ENCODE measurements at regions not wholly inside any gene's neighbourhood (a gene's known extent, or its start where the extent isn't known, plus 50 kb on each side); places are given as distances from the start of the nearest gene placed in this dataset.

- H4K8ac ChIP-seq (ENCODE audit: low read depth in 2 of 2, low read length in 2 of 2) = no peak overlapping the region
- no peak overlapping the region for H3K4ac ChIP-seq (ENCODE audit: low read depth, low read length)
- no peak overlapping the region for H2AFZ ChIP-seq (replicated peaks; ENCODE audit: low read length, poor library complexity)
- in situ Hi-C loops (cut with MboI; ENCODE audit: low sequenced_read_pairs) = no loop called here
- BruUV-seq (replicated peaks) = no TSS peak
- H3K4me1 ChIP-seq (ENCODE audit: control insufficient read depth, insufficient read depth, low read length) = 0 out of 2 replicates have a peak, but pooled peaks cover 2% of the 10 kb centered on the region
- H3K4me3 ChIP-seq (ENCODE audit: insufficient read depth, low read depth, low read length) = no peak overlapping the region
- no CpG with 5 or more reads among the region's 5 CpGs for WGBS, 2 experiments (ENCODE audit: extremely low coverage in 2 of 2, insufficient read length in 1 of 2)
- H3K27me3 ChIP-seq (ENCODE audit: control insufficient read depth, insufficient read depth, low read length) = no peaks in the 10 kb centered on the region
- H3K36me3 ChIP-seq (ENCODE audit: control insufficient read depth, insufficient read depth, low read length) = 0 out of 2 replicates have a peak, but pooled peaks cover 1% of the 10 kb centered on the region
- H2AK5ac ChIP-seq (ENCODE audit: low read depth, low read length) = no peak overlapping the region
- no peak overlapping the region for H2BK15ac ChIP-seq (ENCODE audit: low read depth, low read length)
- H3K18ac ChIP-seq (ENCODE audit: low read depth, low read length) = no peak overlapping the region
- H3K14ac ChIP-seq (replicated peaks; ENCODE audit: low read depth, low read length) = no peak overlapping the region
- dilution Hi-C loops (cut with HindIII; ENCODE audit: low sequenced_read_pairs, unreplicated experiment) = no loop called here
- POLR2A ChIA-PET (ENCODE audit: unreplicated experiment) = no interaction called here
- H4K20me1 ChIP-seq (ENCODE audit: insufficient read depth, low read length) = no peaks in the 10 kb centered on the region; the same call in 1 of the 2 replicates
- H3K23ac ChIP-seq (ENCODE audit: low read depth, low read length) = no peak overlapping the region
- H3K4me2 ChIP-seq (ENCODE audit: low read depth, low read length) = no peak overlapping the region
- no peaks in the 10 kb centered on the region for H3K9me1 ChIP-seq (ENCODE audit: insufficient read depth, low read length)
- no peak overlapping the region for H3K56ac ChIP-seq (ENCODE audit: extremely low read depth, insufficient read depth, low read length)
- CTCF ChIA-PET = no interaction called here
- no peak overlapping the region for H4K5ac ChIP-seq (ENCODE audit: low read depth, low read length)
- H3K27ac ChIP-seq (ENCODE audit: insufficient read depth, low read length) = no peak overlapping the region
- DNase-seq (no peak), ATAC-seq (ENCODE audit: low read depth) (no peak)
- H2BK5ac ChIP-seq (ENCODE audit: low read depth, low read length, poor library complexity, severe bottlenecking) = no peak overlapping the region
- TF ChIP-seq, protein P1, sequence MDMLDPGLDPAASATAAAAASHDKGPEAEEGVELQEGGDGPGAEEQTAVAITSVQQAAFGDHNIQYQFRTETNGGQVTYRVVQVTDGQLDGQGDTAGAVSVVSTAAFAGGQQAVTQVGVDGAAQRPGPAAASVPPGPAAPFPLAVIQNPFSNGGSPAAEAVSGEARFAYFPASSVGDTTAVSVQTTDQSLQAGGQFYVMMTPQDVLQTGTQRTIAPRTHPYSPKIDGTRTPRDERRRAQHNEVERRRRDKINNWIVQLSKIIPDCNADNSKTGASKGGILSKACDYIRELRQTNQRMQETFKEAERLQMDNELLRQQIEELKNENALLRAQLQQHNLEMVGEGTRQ (IDR thresholded peaks at IDR 0.05; ENCODE audit: low read depth, low read length) = no peak
- TF ChIP-seq MAFK (IDR thresholded peaks at IDR 0.05; ENCODE audit: low read depth, low read length) (no peak), MAZ (IDR thresholded peaks at IDR 0.05; ENCODE audit: borderline replicate concordance, low read depth, low read length) (no peak), FOS (IDR thresholded peaks at IDR 0.05; ENCODE audit: low read depth, low read length) (no peak), RAD21 (IDR thresholded peaks at IDR 0.05; ENCODE audit: low read length) (no peak), NFE2L2 (IDR thresholded peaks at IDR 0.05; ENCODE audit: low read depth, low read length) (no peak), POLR2A (IDR thresholded peaks at IDR 0.05; ENCODE audit: low read depth, low read length) (no peak), SMC3 (IDR thresholded peaks at IDR 0.05; ENCODE audit: low read depth, low read length) (no peak), CTCF (conservative IDR thresholded peaks at IDR 0.05; ENCODE audit: low read depth, low read length) (no peak), CHD1 (IDR thresholded peaks at IDR 0.05; ENCODE audit: low read depth, low read length) (no peak), BHLHE40 (IDR thresholded peaks at IDR 0.05; ENCODE audit: low read depth, low read length) (no peak), RFX5 (IDR thresholded peaks at IDR 0.05; ENCODE audit: low read depth, low read length) (no peak), MXI1 (IDR thresholded peaks at IDR 0.05; ENCODE audit: borderline replicate concordance, low read depth, low read length) (no peak), CEBPB (IDR thresholded peaks at IDR 0.05; ENCODE audit: low read depth, low read length) (no peak), RCOR1 (IDR thresholded peaks at IDR 0.05; ENCODE audit: insufficient replicate concordance, low read length) (no peak)
- TF ChIP-seq, protein P2, sequence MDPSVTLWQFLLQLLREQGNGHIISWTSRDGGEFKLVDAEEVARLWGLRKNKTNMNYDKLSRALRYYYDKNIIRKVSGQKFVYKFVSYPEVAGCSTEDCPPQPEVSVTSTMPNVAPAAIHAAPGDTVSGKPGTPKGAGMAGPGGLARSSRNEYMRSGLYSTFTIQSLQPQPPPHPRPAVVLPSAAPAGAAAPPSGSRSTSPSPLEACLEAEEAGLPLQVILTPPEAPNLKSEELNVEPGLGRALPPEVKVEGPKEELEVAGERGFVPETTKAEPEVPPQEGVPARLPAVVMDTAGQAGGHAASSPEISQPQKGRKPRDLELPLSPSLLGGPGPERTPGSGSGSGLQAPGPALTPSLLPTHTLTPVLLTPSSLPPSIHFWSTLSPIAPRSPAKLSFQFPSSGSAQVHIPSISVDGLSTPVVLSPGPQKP (IDR thresholded peaks at IDR 0.05; ENCODE audit: borderline replicate concordance, low read depth, low read length) = no peak
- H3K9me3 ChIP-seq (ENCODE audit: control insufficient read depth, insufficient read depth, low read length) = no peaks in the 10 kb centered on the region
- no peak overlapping the region for H2BK20ac ChIP-seq (ENCODE audit: low read depth, low read length)
- no peak overlapping the region for H2BK120ac ChIP-seq (ENCODE audit: low read depth, low read length)
- no peak overlapping the region for H2AK9ac ChIP-seq (replicated peaks; ENCODE audit: low read depth, low read length, poor library complexity)
- no peak overlapping the region for H3K9ac ChIP-seq (ENCODE audit: low read depth, low read length)
- intact Hi-C loops (cut with micrococcal nuclease) = loop anchor here (5.0 to 10.0 kb wide), 2 partner anchors 365 to 1728 kb away; partner anchors contain the start of gene GABRA5
- H4K91ac ChIP-seq (ENCODE audit: insufficient read depth, low read depth, low read length) = no peak overlapping the region
- H3K79me1 ChIP-seq (ENCODE audit: low read depth in 1 of 2, low read length in 2 of 2) = no peaks in the 10 kb centered on the region
These were observed 182.2 kb downstream of the SNRPN start for GRCh38 chr15:25137013-25137412.
